ENCODE measurements at regions not wholly inside any gene's neighbourhood (a gene's known extent, or its start where the extent isn't known, plus 50 kb on each side); places are given as distances from the start of the nearest gene placed in this dataset.

GRCh38 chr19:41495589-41495988 lies 52.6 kb downstream of the ERICH4 start:
- TF ChIP-seq CTCF (IDR thresholded peaks at IDR 0.05; ENCODE audit: low read depth, low read length, poor library complexity, severe bottlenecking) (no peak), EZH2phosphoT487 (IDR thresholded peaks at IDR 0.05; ENCODE audit: borderline replicate concordance, low read length) (no peak)
